GM23248 (cell line): ENCODE measurements at regions not wholly inside any gene's neighbourhood (a gene's known extent, or its start where the extent isn't known, plus 50 kb on each side); places are given as distances from the start of the nearest gene placed in this dataset.

Experiments used
- DNase-seq: peaks from one replicate; pipeline ENCODE4 v3.0.0-alpha.2; 2015
- H2AFZ ChIP-seq: fragments of 200-600 bp; sonication (generic); 2 replicates; pipeline ENCODE4 v1.6.1; 2016; ENCODE audit warnings: antibody characterized with exemption
- H3F3A ChIP-seq: fragments of 200-600 bp; sonication (generic); 2 replicates; pipeline ENCODE4 v1.6.1; 2016; ENCODE audit warnings: mild to moderate bottlenecking, antibody characterized with exemption, mixed run types; ENCODE audit not compliant: insufficient read depth
- H3K27ac ChIP-seq: fragments of 200-600 bp; sonication (generic); 2 replicates; pipeline ENCODE4 v1.5.1; 2016; ENCODE audit warnings: mild to moderate bottlenecking
- H3K27me3 ChIP-seq: fragments of 200-600 bp; sonication (generic); replicated peaks from 2 replicates; pipeline ENCODE4 v1.6.1; 2016; ENCODE audit warnings: mild to moderate bottlenecking; ENCODE audit not compliant: insufficient read depth
- H3K36me3 ChIP-seq: fragments of 200-600 bp; sonication (generic); 2 replicates; pipeline ENCODE4 v1.6.1; 2016; ENCODE audit warnings: low read depth, mild to moderate bottlenecking
- H3K4me1 ChIP-seq: fragments of 200-600 bp; sonication (generic); 2 replicates; pipeline ENCODE4 v1.6.1; 2016; ENCODE audit warnings: mild to moderate bottlenecking; ENCODE audit not compliant: insufficient read depth
- H3K4me2 ChIP-seq: fragments of 200-600 bp; sonication (generic); one replicate; pipeline ENCODE4 v1.6.1; 2016; ENCODE audit warnings: mild to moderate bottlenecking; ENCODE audit not compliant: unreplicated experiment
- H3K4me3 ChIP-seq: fragments of 200-600 bp; sonication (generic); 2 replicates; pipeline ENCODE4 v1.5.1; 2016; ENCODE audit warnings: mild to moderate bottlenecking
- H3K79me2 ChIP-seq: fragments of 200-600 bp; sonication (generic); 2 replicates; pipeline ENCODE4 v1.6.1; 2016; ENCODE audit warnings: mild to moderate bottlenecking; ENCODE audit not compliant: insufficient read depth
- H3K9ac ChIP-seq: fragments of 200-600 bp; sonication (generic); 2 replicates; pipeline ENCODE4 v1.6.1; 2016; ENCODE audit warnings: mild to moderate bottlenecking
- H3K9me2 ChIP-seq: fragments of 200-600 bp; sonication (generic); 2 replicates; pipeline ENCODE4 v1.6.1; 2016; ENCODE audit warnings: mixed run types, mild to moderate bottlenecking, moderate library complexity; ENCODE audit not compliant: insufficient read depth
- H3K9me3 ChIP-seq: fragments of 200-600 bp; sonication (generic); one replicate; pipeline ENCODE4 v1.6.1; 2017; ENCODE audit warnings: low read depth
- H4K20me1 ChIP-seq: fragments of 200-600 bp; sonication (generic); 2 replicates; pipeline ENCODE4 v1.6.0; 2016; ENCODE audit not compliant: insufficient read depth
- EZH2 ChIP-seq: fragments of 200-600 bp; sonication (generic); IDR thresholded peaks from 2 replicates; pipeline ENCODE4 v1.6.1; 2018; ENCODE audit warnings: antibody characterized with exemption, mild to moderate bottlenecking; ENCODE audit not compliant: insufficient read depth, poor library complexity, severe bottlenecking
- EZH2phosphoT487 ChIP-seq: fragments of 200-600 bp; sonication (generic); IDR thresholded peaks from 2 replicates; pipeline ENCODE4 v1.6.1; 2018; ENCODE audit warnings: antibody characterized with exemption, moderate library complexity, mild to moderate bottlenecking, low read depth; ENCODE audit not compliant: insufficient read depth
- WGBS, 2 experiments: methylation state at CpG; one replicate each; pipeline ENCODE4 v1.1.6; 2015 to 2017; ENCODE audit warnings: low lambda C conversion rate in 2 of 2, low coverage in 1 of 2; ENCODE audit errors: missing lambda C conversion rate in 2 of 2; 5-methylcytosine and 5-hydroxymethylcytosine counted together
- in situ Hi-C: fragments of 300-500 bp; cut with MboI; formaldehyde crosslinking; loops from 2 replicates; pipeline ENCODE4 v1.15.0; 2020

DNA sequence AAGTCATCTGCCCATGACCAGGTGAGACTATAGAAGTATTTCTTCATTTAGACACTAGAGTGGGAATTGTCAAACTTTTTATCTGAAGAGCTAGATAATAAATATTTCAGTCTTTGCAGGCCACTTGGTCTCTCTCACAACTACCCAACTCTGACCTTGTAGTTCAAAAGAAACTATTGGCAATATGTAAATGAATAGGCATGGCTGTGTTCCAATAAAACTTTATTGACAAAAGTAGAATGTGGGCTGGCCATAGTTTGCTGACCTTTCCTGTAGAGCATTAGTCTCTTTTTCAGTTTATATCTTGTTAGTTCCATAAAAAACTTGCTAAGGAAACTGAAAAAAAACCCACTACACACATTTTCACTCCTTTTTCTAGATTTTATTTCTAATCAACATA lies 535.5 kb downstream of the PRR16 start:
- Histone ChIP-seq H3K9ac (no peak overlapping the region), H2AFZ (no peak overlapping the region), H3K79me2 (no peaks in the 10 kb centered on the region), H3K4me1 (no peaks in the 10 kb centered on the region), H3F3A (no peaks in the 10 kb centered on the region), H3K4me3 (no peak overlapping the region), H3K9me3 (no peaks in the 10 kb centered on the region), H3K9me2 (no peaks in the 10 kb centered on the region), H3K27ac (no peak overlapping the region), H3K4me2 (no peak overlapping the region), H4K20me1 (no peaks in the 10 kb centered on the region), H3K36me3 (no peaks in the 10 kb centered on the region), H3K27me3 (no peaks in the 10 kb centered on the region)
- DNase-seq: no peak
- in situ Hi-C loops: no loop called here
- TF ChIP-seq EZH2: no peak
- no peak for TF ChIP-seq EZH2phosphoT487

DNA sequence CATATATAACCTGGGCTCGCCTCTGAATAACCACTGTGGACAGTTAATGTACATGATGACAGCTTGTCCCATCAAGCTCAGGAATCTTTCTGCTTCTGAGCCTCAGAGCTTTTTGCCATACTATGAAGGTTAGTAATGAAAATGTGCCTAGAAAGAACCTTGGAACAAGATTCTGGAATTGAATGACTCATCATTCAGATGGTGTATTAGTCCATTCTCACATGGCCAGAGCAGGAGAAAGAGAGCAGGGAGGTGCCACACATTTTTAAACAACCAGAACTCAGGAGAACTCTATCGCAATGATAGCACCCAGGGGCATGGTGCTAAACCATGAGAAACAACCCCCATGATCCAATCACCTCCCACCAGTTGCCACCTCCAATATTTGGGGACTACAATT lies 542.1 kb downstream of the PRR16 start:
- H3K27ac ChIP-seq: no peak overlapping the region
- H3F3A ChIP-seq: no peaks in the 10 kb centered on the region
- in situ Hi-C loops: no loop called here
- H3K4me3 ChIP-seq: no peak overlapping the region
- H3K4me2 ChIP-seq: no peak overlapping the region
- H3K9me3 ChIP-seq: no peaks in the 10 kb centered on the region
- no peaks in the 10 kb centered on the region for H3K79me2 ChIP-seq
- no peaks in the 10 kb centered on the region for H3K27me3 ChIP-seq
- 76 to 90% methylated on average over 2 of the region's 2 CpGs for WGBS, 2 experiments
- H3K36me3 ChIP-seq: no peaks in the 10 kb centered on the region
- H3K9ac ChIP-seq: no peak overlapping the region
- DNase-seq: peak; percentile 8
- TF ChIP-seq EZH2 (no peak), EZH2phosphoT487 (no peak)
- no peak overlapping the region for H2AFZ ChIP-seq
- H3K4me1 ChIP-seq: no peaks in the 10 kb centered on the region
- H3K9me2 ChIP-seq: no peaks in the 10 kb centered on the region
- H4K20me1 ChIP-seq: no peaks in the 10 kb centered on the region

- Histone ChIP-seq H3F3A (no peaks in the 10 kb centered on the region), H3K79me2 (no peaks in the 10 kb centered on the region), H3K27me3 (no peaks in the 10 kb centered on the region), H3K9ac (no peak overlapping the region), H3K4me2 (no peak overlapping the region), H3K27ac (no peak overlapping the region), H3K9me2 (no peaks in the 10 kb centered on the region), H3K36me3 (no peaks in the 10 kb centered on the region), H3K4me3 (no peak overlapping the region), H3K4me1 (no peaks in the 10 kb centered on the region), H3K9me3 (no peaks in the 10 kb centered on the region), H4K20me1 (no peaks in the 10 kb centered on the region), H2AFZ (no peak overlapping the region)
- no peak for DNase-seq
- 50 to 63% methylated on average over 1 of the region's 1 CpG for WGBS, 2 experiments
- in situ Hi-C loops: no loop called here
- TF ChIP-seq EZH2phosphoT487: no peak
- TF ChIP-seq EZH2: no peak
Measured at GRCh38 chr5:121008041-121008440, 543.9 kb downstream of the PRR16 start.

DNA sequence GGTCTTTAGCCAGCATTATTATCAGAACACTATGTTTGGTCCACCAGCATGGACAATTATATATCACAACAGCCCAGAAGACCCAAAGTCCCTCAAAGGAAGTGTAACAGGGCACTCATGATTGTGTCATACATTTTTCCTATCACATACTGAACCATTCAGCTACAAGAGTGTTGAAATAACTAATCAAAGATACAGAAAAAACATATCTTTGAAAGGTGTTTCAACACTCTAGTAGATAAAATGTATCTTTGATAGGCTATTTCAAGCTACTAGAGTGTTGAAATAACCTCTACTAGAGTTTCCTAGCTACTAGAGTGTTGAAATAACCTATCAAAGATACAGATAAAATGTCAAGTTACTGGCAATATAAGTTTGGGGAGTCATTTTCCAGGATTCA lies 545.0 kb downstream of the PRR16 start:
- Histone ChIP-seq H3K79me2 (no peaks in the 10 kb centered on the region), H3K4me3 (no peak overlapping the region), H3K4me2 (no peak overlapping the region), H3K36me3 (no peaks in the 10 kb centered on the region), H3K9me3 (no peaks in the 10 kb centered on the region), H3K4me1 (no peaks in the 10 kb centered on the region), H3F3A (no peaks in the 10 kb centered on the region), H3K27ac (no peak overlapping the region), H3K9ac (no peak overlapping the region), H4K20me1 (no peaks in the 10 kb centered on the region), H3K27me3 (no peaks in the 10 kb centered on the region), H3K9me2 (no peaks in the 10 kb centered on the region), H2AFZ (no peak overlapping the region)
- TF ChIP-seq EZH2 (no peak), EZH2phosphoT487 (no peak)
- in situ Hi-C loops: no loop called here
- DNase-seq: no peak

GRCh38 chr5:121018004-121018403 lies 553.9 kb downstream of the PRR16 start:
- Histone ChIP-seq H3K9me3 (no peaks in the 10 kb centered on the region), H3F3A (no peaks in the 10 kb centered on the region), H4K20me1 (no peaks in the 10 kb centered on the region), H3K27ac (no peak overlapping the region), H2AFZ (no peak overlapping the region), H3K27me3 (no peaks in the 10 kb centered on the region), H3K4me1 (no peaks in the 10 kb centered on the region), H3K79me2 (no peaks in the 10 kb centered on the region), H3K4me2 (no peak overlapping the region), H3K9me2 (0 out of 2 replicates have a peak, but pooled peaks cover 4% of the 10 kb centered on the region), H3K4me3 (no peak overlapping the region), H3K9ac (no peak overlapping the region), H3K36me3 (no peaks in the 10 kb centered on the region)
- in situ Hi-C loops: no loop called here
- WGBS, 2 experiments: 65 to 76% methylated on average over 5 of the region's 5 CpGs
- DNase-seq: no peak
- TF ChIP-seq EZH2phosphoT487 (no peak), EZH2 (no peak)
